ENCODE measurements at regions not wholly inside any gene's neighbourhood (a gene's known extent, or its start where the extent isn't known, plus 50 kb on each side); places are given as distances from the start of the nearest gene placed in this dataset.

DNA sequence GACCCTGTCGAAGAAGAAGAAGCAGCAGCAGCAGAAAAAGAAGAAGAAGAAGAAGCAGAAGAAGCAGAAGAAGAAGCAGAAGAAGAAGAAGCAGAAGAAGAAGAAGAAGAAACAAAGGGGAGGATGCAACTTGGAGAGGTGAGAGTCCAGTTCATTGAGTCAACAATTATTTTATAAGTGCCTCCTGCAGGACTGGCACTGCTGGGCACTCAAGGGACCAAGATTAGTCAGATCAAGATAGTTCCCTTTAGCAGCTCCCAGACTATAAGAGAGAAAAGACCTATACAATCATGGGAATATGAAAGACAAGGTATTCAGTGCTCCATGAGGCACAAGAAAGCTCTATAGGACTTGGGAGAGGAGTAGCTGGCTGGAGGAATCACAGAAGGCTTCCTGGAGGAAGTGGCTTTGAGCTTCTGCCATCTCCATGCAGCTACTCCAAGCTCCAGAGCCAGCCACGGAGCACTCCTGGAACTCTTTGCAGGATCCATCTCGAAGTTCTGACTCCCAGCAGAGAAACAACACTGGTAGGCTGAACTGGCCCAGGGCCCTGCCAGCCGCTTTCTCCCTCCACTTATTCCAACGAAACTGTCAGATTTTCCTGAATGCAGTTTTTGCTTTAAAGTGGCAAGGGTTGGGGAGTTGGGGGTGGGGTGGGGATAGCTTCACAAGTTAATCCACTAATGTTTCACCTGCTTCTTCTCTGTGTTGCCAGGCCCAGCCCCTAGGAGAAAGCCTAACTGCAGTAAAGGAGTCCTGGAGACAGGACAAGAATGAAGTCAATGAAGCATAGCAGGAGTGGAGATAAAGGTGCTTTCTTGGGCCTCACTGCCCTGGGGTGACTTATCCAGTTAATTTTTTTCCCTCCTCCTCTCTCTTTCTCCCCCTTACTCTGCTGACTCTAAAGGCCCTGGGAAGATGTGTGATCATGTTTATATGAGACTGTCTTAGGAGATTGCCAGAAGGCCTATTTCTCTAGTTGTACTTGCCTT lies 140.1 kb upstream of the PARP11 start:
- no peaks in the 10 kb centered on the region for H3K27me3 ChIP-seq (ENCODE audit: control insufficient read depth in 1 of 2, insufficient read depth in 2 of 2, low read length in 2 of 2)
- H3K27ac ChIP-seq (ENCODE audit: low read depth, low read length), result no peak overlapping the region
- H3K9ac ChIP-seq (ENCODE audit: low read depth in 1 of 2, low read length in 2 of 2), result peak overlapping the region in 1 of 2 donors; percentile 12
- peaks cover 37 to 39% of the 10 kb centered on the region in 2 donors for H3K4me1 ChIP-seq (ENCODE audit: control insufficient read depth in 1 of 2, insufficient read depth in 2 of 2, low read length in 2 of 2)
- H3K4me3 ChIP-seq (ENCODE audit: low read depth in 1 of 2, low read length in 2 of 2), result no peak overlapping the region
- H3K9me3 ChIP-seq (ENCODE audit: control insufficient read depth in 1 of 2, low read length in 2 of 2), result no peaks in the 10 kb centered on the region
- no peaks in the 10 kb centered on the region for H3K36me3 ChIP-seq (ENCODE audit: control insufficient read depth in 1 of 2, insufficient read depth in 2 of 2, low read length in 2 of 2)

DNA sequence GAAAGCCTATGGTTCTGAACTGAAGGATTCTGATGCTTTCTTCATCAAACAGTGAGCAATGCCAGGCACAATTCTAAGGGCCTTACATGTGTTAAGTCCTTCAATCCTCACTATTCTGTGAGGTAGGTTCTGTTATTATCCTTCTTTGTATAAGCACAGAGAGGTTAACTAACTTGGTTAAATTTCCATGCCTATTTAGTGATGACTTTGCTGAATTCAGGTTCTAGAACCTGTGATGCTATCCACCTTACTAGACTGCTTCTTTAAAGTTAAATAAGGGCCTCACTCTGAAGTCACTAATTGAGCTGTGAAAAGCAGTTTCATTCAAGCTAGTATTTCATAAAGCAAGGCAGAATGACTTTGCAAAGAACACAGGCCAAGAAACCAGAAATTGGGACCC lies 138.9 kb upstream of the PARP11 start:
- Histone ChIP-seq H3K9ac (ENCODE audit: low read depth in 1 of 2, low read length in 2 of 2) (no peak overlapping the region), H3K4me1 (ENCODE audit: control insufficient read depth in 1 of 2, insufficient read depth in 2 of 2, low read length in 2 of 2) (peaks cover 37% of the 10 kb centered on the region in 2 donors), H3K27ac (ENCODE audit: low read depth, low read length) (no peak overlapping the region), H3K27me3 (ENCODE audit: control insufficient read depth in 1 of 2, insufficient read depth in 2 of 2, low read length in 2 of 2) (no peaks in the 10 kb centered on the region), H3K9me3 (ENCODE audit: control insufficient read depth in 1 of 2, low read length in 2 of 2) (no peaks in the 10 kb centered on the region), H3K4me3 (ENCODE audit: low read depth in 1 of 2, low read length in 2 of 2) (no peak overlapping the region), H3K36me3 (ENCODE audit: control insufficient read depth in 1 of 2, insufficient read depth in 2 of 2, low read length in 2 of 2) (no peaks in the 10 kb centered on the region)

DNA sequence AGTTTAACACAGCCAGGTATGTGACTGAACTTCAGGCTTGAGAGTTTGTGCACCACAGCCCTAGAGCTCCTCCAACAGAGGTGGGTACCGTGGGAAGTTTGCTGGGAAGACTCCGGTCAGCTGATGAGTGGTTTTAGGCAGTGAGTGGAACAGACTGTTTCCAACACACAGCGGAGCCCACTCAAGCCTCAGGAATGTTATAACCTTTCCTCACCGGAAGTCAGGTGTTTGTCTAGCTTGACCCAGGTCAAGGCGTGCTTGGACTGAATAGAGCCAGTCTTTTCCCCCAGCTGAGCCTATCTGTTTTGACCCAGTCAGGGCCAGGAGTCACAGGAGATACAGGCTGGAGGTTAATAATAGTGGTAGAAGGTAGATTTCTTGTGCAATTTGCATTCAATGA lies 138.4 kb upstream of the PARP11 start:
- Histone ChIP-seq H3K9me3 (ENCODE audit: control insufficient read depth in 1 of 2, low read length in 2 of 2) (no peaks in the 10 kb centered on the region), H3K9ac (ENCODE audit: low read depth in 1 of 2, low read length in 2 of 2) (no peak overlapping the region), H3K27ac (ENCODE audit: low read depth, low read length) (no peak overlapping the region), H3K4me3 (ENCODE audit: low read depth in 1 of 2, low read length in 2 of 2) (no peak overlapping the region), H3K27me3 (ENCODE audit: control insufficient read depth in 1 of 2, insufficient read depth in 2 of 2, low read length in 2 of 2) (no peaks in the 10 kb centered on the region), H3K4me1 (ENCODE audit: control insufficient read depth in 1 of 2, insufficient read depth in 2 of 2, low read length in 2 of 2) (peaks cover 32 to 37% of the 10 kb centered on the region in 2 donors), H3K36me3 (ENCODE audit: control insufficient read depth in 1 of 2, insufficient read depth in 2 of 2, low read length in 2 of 2) (no peaks in the 10 kb centered on the region)

DNA sequence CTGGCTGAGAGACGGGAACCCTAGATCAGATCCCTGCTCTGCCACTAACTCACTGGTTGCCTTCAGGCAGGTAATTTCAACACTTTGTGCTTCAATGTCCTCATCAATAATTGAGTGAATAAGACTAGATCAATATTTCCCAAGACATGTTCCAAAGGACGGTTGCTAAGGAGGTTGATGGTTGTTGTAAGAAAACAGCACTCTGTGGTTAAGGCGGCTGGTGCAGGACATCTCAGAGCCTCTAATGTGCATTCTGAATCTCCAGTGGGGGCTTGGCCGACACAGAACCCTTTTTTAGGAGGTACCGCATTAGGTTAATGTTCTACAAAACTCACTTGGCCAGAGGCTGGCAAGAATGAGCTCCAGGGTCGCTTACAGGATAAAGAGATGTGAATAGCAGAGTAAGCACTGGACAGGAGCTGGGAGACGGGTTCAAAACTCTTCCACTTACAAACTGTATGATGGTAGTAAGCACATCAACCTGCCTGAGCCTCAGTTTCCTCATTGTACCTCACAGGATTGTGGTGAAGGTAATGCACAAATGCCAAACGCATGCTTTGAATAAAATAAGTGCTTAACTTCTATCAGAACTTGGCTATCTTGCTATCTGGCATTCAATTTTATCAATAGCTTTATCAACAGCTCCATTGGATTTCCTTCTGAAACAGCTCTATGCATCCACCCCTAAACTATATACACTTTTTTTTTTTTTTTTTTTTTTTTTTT lies 136.9 kb upstream of the PARP11 start:
- H3K9me3 ChIP-seq (ENCODE audit: control insufficient read depth in 1 of 2, low read length in 2 of 2), result no peaks in the 10 kb centered on the region

DNA sequence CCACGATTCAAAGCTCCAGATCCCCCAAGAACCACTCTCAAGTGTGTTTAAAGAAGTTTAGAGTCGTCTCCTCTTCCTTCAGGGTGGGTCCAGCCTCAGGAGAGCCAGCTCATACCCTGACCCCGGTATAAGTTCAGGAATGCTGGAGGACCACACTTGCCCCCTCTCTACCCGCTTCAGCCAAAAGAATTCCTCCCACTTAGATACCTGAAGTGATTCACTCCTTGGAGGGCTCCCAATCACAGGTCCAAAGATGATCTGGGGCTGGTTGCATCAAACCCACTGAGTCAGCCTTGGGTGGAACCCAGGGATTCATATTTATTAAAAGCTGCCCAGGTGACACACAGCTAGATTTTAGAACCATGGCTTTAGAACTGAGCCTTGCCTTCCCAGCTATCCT lies 133.5 kb upstream of the PARP11 start:
- H3K9ac ChIP-seq (ENCODE audit: low read depth in 1 of 2, low read length in 2 of 2), result no peak overlapping the region
- no peaks in the 10 kb centered on the region for H3K36me3 ChIP-seq (ENCODE audit: control insufficient read depth in 1 of 2, insufficient read depth in 2 of 2, low read length in 2 of 2)
- no peak overlapping the region for H3K4me3 ChIP-seq (ENCODE audit: low read depth in 1 of 2, low read length in 2 of 2)
- H3K4me1 ChIP-seq (ENCODE audit: control insufficient read depth in 1 of 2, insufficient read depth in 2 of 2, low read length in 2 of 2), result no peaks in the 10 kb centered on the region
- H3K27ac ChIP-seq (ENCODE audit: low read depth, low read length), result no peak overlapping the region
- H3K27me3 ChIP-seq (ENCODE audit: control insufficient read depth in 1 of 2, insufficient read depth in 2 of 2, low read length in 2 of 2), result no peaks in the 10 kb centered on the region
- H3K9me3 ChIP-seq (ENCODE audit: control insufficient read depth in 1 of 2, low read length in 2 of 2), result no peaks in the 10 kb centered on the region

More for the DNA sequence above, 136.9 kb upstream of the PARP11 start:
- Histone ChIP-seq H3K27me3 (ENCODE audit: control insufficient read depth in 1 of 2, insufficient read depth in 2 of 2, low read length in 2 of 2) (no peaks in the 10 kb centered on the region), H3K4me1 (ENCODE audit: control insufficient read depth in 1 of 2, insufficient read depth in 2 of 2, low read length in 2 of 2) (peaks cover 19 to 22% of the 10 kb centered on the region in 2 donors), H3K4me3 (ENCODE audit: low read depth in 1 of 2, low read length in 2 of 2) (no peak overlapping the region), H3K27ac (ENCODE audit: low read depth, low read length) (no peak overlapping the region), H3K36me3 (ENCODE audit: control insufficient read depth in 1 of 2, insufficient read depth in 2 of 2, low read length in 2 of 2) (no peaks in the 10 kb centered on the region), H3K9ac (ENCODE audit: low read depth in 1 of 2, low read length in 2 of 2) (no peak overlapping the region)

DNA sequence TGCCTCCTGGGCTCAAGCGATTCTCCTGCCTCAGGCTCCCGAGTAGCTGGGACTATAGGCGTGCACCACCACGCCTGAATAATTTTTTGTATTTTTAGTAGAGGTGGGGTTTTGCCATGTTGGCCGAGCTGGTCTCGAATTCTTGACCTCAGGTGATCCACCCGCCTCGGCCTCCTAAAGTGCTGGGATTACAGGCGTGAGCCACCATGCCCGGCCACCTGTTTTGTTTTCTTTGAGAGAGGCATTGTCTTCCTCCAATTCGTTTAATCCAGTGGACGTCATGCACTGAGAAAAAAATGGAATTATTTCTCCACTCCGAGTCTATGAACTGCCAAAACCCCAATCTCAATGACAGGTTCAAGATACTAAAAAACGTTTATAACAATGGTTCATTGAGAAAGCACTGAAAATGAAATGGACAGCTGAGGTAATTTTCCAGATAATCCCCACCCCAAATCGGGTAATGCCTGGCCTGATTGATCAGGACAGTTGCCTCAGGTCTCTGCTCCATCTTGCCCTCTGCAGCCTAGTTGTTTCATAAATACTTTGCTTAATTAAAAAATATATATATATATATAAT lies 132.7 kb upstream of the PARP11 start:
- no peaks in the 10 kb centered on the region for H3K27me3 ChIP-seq (ENCODE audit: control insufficient read depth in 1 of 2, insufficient read depth in 2 of 2, low read length in 2 of 2)
- no peaks in the 10 kb centered on the region for H3K4me1 ChIP-seq (ENCODE audit: control insufficient read depth in 1 of 2, insufficient read depth in 2 of 2, low read length in 2 of 2)
- H3K36me3 ChIP-seq (ENCODE audit: control insufficient read depth in 1 of 2, insufficient read depth in 2 of 2, low read length in 2 of 2), result no peaks in the 10 kb centered on the region
- H3K9me3 ChIP-seq (ENCODE audit: control insufficient read depth in 1 of 2, low read length in 2 of 2), result no peaks in the 10 kb centered on the region
- no peak overlapping the region for H3K27ac ChIP-seq (ENCODE audit: low read depth, low read length)
- no peak overlapping the region for H3K9ac ChIP-seq (ENCODE audit: low read depth in 1 of 2, low read length in 2 of 2)
- H3K4me3 ChIP-seq (ENCODE audit: low read depth in 1 of 2, low read length in 2 of 2), result no peak overlapping the region

DNA sequence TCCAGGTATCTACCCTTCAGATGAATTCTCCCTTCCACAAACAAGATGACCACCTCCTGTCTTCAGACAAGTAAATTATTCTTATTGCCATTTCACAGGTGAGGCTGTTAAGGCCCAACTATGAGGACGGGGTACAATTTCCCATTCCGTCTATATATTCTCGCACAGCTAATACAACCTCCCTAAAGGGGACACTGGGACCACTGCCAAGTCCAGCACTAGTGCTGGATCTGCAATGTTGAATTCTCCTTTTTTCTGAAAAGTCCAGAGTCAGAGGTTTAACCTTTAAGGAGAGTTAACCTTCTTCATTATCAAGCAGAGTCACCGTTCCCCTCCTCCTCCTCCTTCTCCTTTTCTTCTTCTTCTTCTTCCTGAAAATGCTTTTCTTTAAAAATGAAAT lies 130.4 kb upstream of the PARP11 start:
- Histone ChIP-seq H3K4me3 (ENCODE audit: low read depth in 1 of 2, low read length in 2 of 2) (no peak overlapping the region), H3K9me3 (ENCODE audit: control insufficient read depth in 1 of 2, low read length in 2 of 2) (no peaks in the 10 kb centered on the region), H3K9ac (ENCODE audit: low read depth in 1 of 2, low read length in 2 of 2) (no peak overlapping the region), H3K27me3 (ENCODE audit: control insufficient read depth in 1 of 2, insufficient read depth in 2 of 2, low read length in 2 of 2) (no peaks in the 10 kb centered on the region), H3K36me3 (ENCODE audit: control insufficient read depth in 1 of 2, insufficient read depth in 2 of 2, low read length in 2 of 2) (no peaks in the 10 kb centered on the region), H3K4me1 (ENCODE audit: control insufficient read depth in 1 of 2, insufficient read depth in 2 of 2, low read length in 2 of 2) (peaks cover 7 to 14% of the 10 kb centered on the region in 2 donors), H3K27ac (ENCODE audit: low read depth, low read length) (no peak overlapping the region)

DNA sequence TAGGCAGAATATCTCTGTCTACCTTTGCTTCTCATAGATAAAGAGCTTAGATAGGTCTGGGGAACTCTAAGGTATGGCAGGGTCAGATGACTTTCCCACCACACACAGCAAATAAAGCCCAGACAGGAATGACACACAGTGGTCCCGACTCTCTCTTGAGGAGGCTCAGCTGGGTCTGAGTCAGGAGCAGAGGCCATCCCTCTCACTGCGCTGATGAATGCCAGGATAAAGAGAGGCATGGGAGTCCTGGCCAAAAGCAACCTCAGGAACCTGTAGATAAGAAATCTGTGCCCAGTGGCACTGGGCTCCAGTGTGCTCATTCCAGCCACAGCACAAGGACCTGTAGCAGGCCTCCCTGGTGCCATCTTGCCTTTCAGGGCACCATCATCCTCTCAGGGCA lies 129.4 kb upstream of the PARP11 start:
- no peak overlapping the region for H3K27ac ChIP-seq (ENCODE audit: low read depth, low read length)

DNA sequence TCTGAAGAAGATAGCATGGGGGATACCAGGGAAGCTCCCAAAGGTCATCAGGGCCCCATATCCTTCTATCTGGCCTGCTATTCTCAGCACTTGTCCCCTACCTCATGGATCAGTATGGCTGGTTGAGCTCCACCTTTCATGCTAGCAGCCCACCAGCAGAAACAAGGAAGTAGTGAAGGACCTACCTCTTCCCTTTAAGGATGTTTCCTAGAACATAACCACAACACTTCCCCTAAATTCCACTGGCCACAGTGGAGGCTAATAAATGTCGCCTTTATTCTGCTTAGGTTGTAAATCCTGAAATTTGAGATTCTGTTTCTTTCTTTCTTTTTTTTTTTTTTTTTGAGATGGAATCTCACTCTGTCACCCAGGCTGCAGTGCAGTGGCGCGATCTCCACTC lies 128.6 kb upstream of the PARP11 start:
- H3K4me1 ChIP-seq (ENCODE audit: control insufficient read depth in 1 of 2, insufficient read depth in 2 of 2, low read length in 2 of 2), result peaks cover 7 to 19% of the 10 kb centered on the region in 2 donors
- no peaks in the 10 kb centered on the region for H3K36me3 ChIP-seq (ENCODE audit: control insufficient read depth in 1 of 2, insufficient read depth in 2 of 2, low read length in 2 of 2)
- H3K4me3 ChIP-seq (ENCODE audit: low read depth in 1 of 2, low read length in 2 of 2), result no peak overlapping the region
- no peak overlapping the region for H3K27ac ChIP-seq (ENCODE audit: low read depth, low read length)
- H3K27me3 ChIP-seq (ENCODE audit: control insufficient read depth in 1 of 2, insufficient read depth in 2 of 2, low read length in 2 of 2), result no peaks in the 10 kb centered on the region
- no peak overlapping the region for H3K9ac ChIP-seq (ENCODE audit: low read depth in 1 of 2, low read length in 2 of 2)
- H3K9me3 ChIP-seq (ENCODE audit: control insufficient read depth in 1 of 2, low read length in 2 of 2), result no peaks in the 10 kb centered on the region

More for the DNA sequence above, 129.4 kb upstream of the PARP11 start:
- H3K4me3 ChIP-seq (ENCODE audit: low read depth in 1 of 2, low read length in 2 of 2), result no peak overlapping the region
- peaks cover 7 to 19% of the 10 kb centered on the region in 2 donors for H3K4me1 ChIP-seq (ENCODE audit: control insufficient read depth in 1 of 2, insufficient read depth in 2 of 2, low read length in 2 of 2)
- H3K9me3 ChIP-seq (ENCODE audit: control insufficient read depth in 1 of 2, low read length in 2 of 2), result no peaks in the 10 kb centered on the region
- H3K27me3 ChIP-seq (ENCODE audit: control insufficient read depth in 1 of 2, insufficient read depth in 2 of 2, low read length in 2 of 2), result no peaks in the 10 kb centered on the region
- H3K9ac ChIP-seq (ENCODE audit: low read depth in 1 of 2, low read length in 2 of 2), result no peak overlapping the region
- no peaks in the 10 kb centered on the region for H3K36me3 ChIP-seq (ENCODE audit: control insufficient read depth in 1 of 2, insufficient read depth in 2 of 2, low read length in 2 of 2)

- no peak overlapping the region for H3K9ac ChIP-seq (ENCODE audit: low read depth in 1 of 2, low read length in 2 of 2)
- peaks cover 7 to 19% of the 10 kb centered on the region in 2 donors for H3K4me1 ChIP-seq (ENCODE audit: control insufficient read depth in 1 of 2, insufficient read depth in 2 of 2, low read length in 2 of 2)
- H3K9me3 ChIP-seq (ENCODE audit: control insufficient read depth in 1 of 2, low read length in 2 of 2), result no peaks in the 10 kb centered on the region
- no peak overlapping the region for H3K27ac ChIP-seq (ENCODE audit: low read depth, low read length)
- no peaks in the 10 kb centered on the region for H3K27me3 ChIP-seq (ENCODE audit: control insufficient read depth in 1 of 2, insufficient read depth in 2 of 2, low read length in 2 of 2)
- no peaks in the 10 kb centered on the region for H3K36me3 ChIP-seq (ENCODE audit: control insufficient read depth in 1 of 2, insufficient read depth in 2 of 2, low read length in 2 of 2)
- H3K4me3 ChIP-seq (ENCODE audit: low read depth in 1 of 2, low read length in 2 of 2), result no peak overlapping the region
Observed at GRCh38 chr12:4001031-4001430, 127.8 kb upstream of the PARP11 start.
